ENCODE measurements at regions not wholly inside any gene's neighbourhood (a gene's known extent, or its start where the extent isn't known, plus 50 kb on each side); places are given as distances from the start of the nearest gene placed in this dataset.
"Not testable (repeated sequence)": the region's sequence is repeated elsewhere in the genome, so short reads cannot be mapped to it uniquely, and the experiment has no call there.

- ATAC-seq (ENCODE audit: low read depth) (no peak), DNase-seq (no peak)
- Histone ChIP-seq H3K27ac (ENCODE audit: low read length in 2 of 2) (no peak overlapping the region), H3K27me3 (replicated peaks in 1 of 4; ENCODE audit: control extremely low read depth in 1 of 4, control insufficient read depth in 3 of 4, insufficient read depth in 4 of 4, low read length in 3 of 4) (no peaks in the 10 kb centered on the region), H2AFZ (ENCODE audit: insufficient read depth, low read depth, low read length, poor library complexity, severe bottlenecking) (no peak overlapping the region), H3K9ac (ENCODE audit: low read length) (no peak overlapping the region), H3K4me1 (ENCODE audit: control insufficient read depth in 2 of 2, insufficient read depth in 2 of 2, low read length in 2 of 2) (no peaks in the 10 kb centered on the region), H4K20me1 (ENCODE audit: control insufficient read depth, insufficient read depth, low read length, poor library complexity, severe bottlenecking) (no peaks in the 10 kb centered on the region), H3K4me2 (replicated peaks; ENCODE audit: low read depth, low read length, poor library complexity, severe bottlenecking) (no peak overlapping the region), H3K79me2 (ENCODE audit: control insufficient read depth, insufficient read depth, low read length) (no peaks in the 10 kb centered on the region), H3K36me3 (replicated peaks in 1 of 2; ENCODE audit: control extremely low read depth in 1 of 2, control insufficient read depth in 1 of 2, extremely low read depth in 1 of 2, insufficient read depth in 2 of 2, low read length in 1 of 2) (no peaks in the 10 kb centered on the region), H3K9me3 (ENCODE audit: control extremely low read depth in 1 of 3, control insufficient read depth in 2 of 3, insufficient read depth in 1 of 3, low read length in 2 of 3) (no peaks in the 10 kb centered on the region), H3K4me3 (ENCODE audit: control extremely low read depth in 1 of 5, extremely low read depth in 1 of 5, insufficient read depth in 1 of 5, low read depth in 2 of 5, low read length in 4 of 5) (no peak overlapping the region)
- H3K4me3 Mint-ChIP-seq: no peak overlapping the region
- POLR2A ChIA-PET: no interaction called here
- 97% methylated on average over 4 of the region's 4 CpGs for WGBS (ENCODE audit: insufficient coverage)
- TF ChIP-seq EZH2 (IDR thresholded peaks at IDR 0.05; ENCODE audit: borderline replicate concordance, insufficient read depth, low read depth, low read length, poor library complexity, severe bottlenecking) (no peak), CTCF (IDR thresholded peaks at IDR 0.05) (no peak)
- CTCF ChIA-PET: no interaction called here
- H3K4me1 Mint-ChIP-seq: no peaks in the 10 kb centered on the region
- no peaks in the 10 kb centered on the region for H3K27me3 Mint-ChIP-seq
- H3K27ac Mint-ChIP-seq: no peak overlapping the region
- H3K9me3 Mint-ChIP-seq (ENCODE audit: insufficient read depth): no peaks in the 10 kb centered on the region
- intact Hi-C loops (cut with micrococcal nuclease): no loop called here
Observed at GRCh38 chr3:171524921-171525310, 64.7 kb upstream of the TNIK start.

GRCh38 chr3:171522651-171523050, 62.4 kb upstream of the TNIK start:
- Histone ChIP-seq H2AFZ (ENCODE audit: insufficient read depth, low read depth, low read length, poor library complexity, severe bottlenecking) (no peak overlapping the region), H3K9ac (ENCODE audit: low read length) (no peak overlapping the region), H3K79me2 (ENCODE audit: control insufficient read depth, insufficient read depth, low read length) (no peaks in the 10 kb centered on the region), H3K4me3 (ENCODE audit: control extremely low read depth in 1 of 5, extremely low read depth in 1 of 5, insufficient read depth in 1 of 5, low read depth in 2 of 5, low read length in 4 of 5) (no peak overlapping the region), H3K27ac (ENCODE audit: low read length in 2 of 2) (no peak overlapping the region), H3K4me1 (ENCODE audit: control insufficient read depth in 2 of 2, insufficient read depth in 2 of 2, low read length in 2 of 2) (no peaks in the 10 kb centered on the region), H3K4me2 (replicated peaks; ENCODE audit: low read depth, low read length, poor library complexity, severe bottlenecking) (no peak overlapping the region), H3K36me3 (replicated peaks in 1 of 2; ENCODE audit: control extremely low read depth in 1 of 2, control insufficient read depth in 1 of 2, extremely low read depth in 1 of 2, insufficient read depth in 2 of 2, low read length in 1 of 2) (no peaks in the 10 kb centered on the region), H3K9me3 (ENCODE audit: control extremely low read depth in 1 of 3, control insufficient read depth in 2 of 3, insufficient read depth in 1 of 3, low read length in 2 of 3) (no peaks in the 10 kb centered on the region), H4K20me1 (ENCODE audit: control insufficient read depth, insufficient read depth, low read length, poor library complexity, severe bottlenecking) (no peaks in the 10 kb centered on the region), H3K27me3 (replicated peaks in 1 of 4; ENCODE audit: control extremely low read depth in 1 of 4, control insufficient read depth in 3 of 4, insufficient read depth in 4 of 4, low read length in 3 of 4) (no peaks in the 10 kb centered on the region)
- ATAC-seq (ENCODE audit: low read depth) (no peak), DNase-seq (no peak)
- H3K27ac Mint-ChIP-seq: no peak overlapping the region
- CTCF ChIA-PET: no interaction called here
- peaks cover 6% of the 10 kb centered on the region for H3K27me3 Mint-ChIP-seq
- POLR2A ChIA-PET: no interaction called here
- intact Hi-C loops (cut with micrococcal nuclease): no loop called here
- peaks cover 3% of the 10 kb centered on the region for H3K9me3 Mint-ChIP-seq (ENCODE audit: insufficient read depth)
- no peaks in the 10 kb centered on the region for H3K4me1 Mint-ChIP-seq
- TF ChIP-seq EZH2 (IDR thresholded peaks at IDR 0.05; ENCODE audit: borderline replicate concordance, insufficient read depth, low read depth, low read length, poor library complexity, severe bottlenecking): no peak
- TF ChIP-seq CTCF (IDR thresholded peaks at IDR 0.05): no peak
- no peak overlapping the region for H3K4me3 Mint-ChIP-seq
- 50% methylated on average over 1 of the region's 4 CpGs for WGBS (ENCODE audit: insufficient coverage)

GRCh38 chr3:171519423-171519822, 59.2 kb upstream of the TNIK start:
- peaks cover 19% of the 10 kb centered on the region for H3K27me3 Mint-ChIP-seq
- H3K27me3 ChIP-seq (replicated peaks in 1 of 4; ENCODE audit: control extremely low read depth in 1 of 4, control insufficient read depth in 3 of 4, insufficient read depth in 4 of 4, low read length in 3 of 4); H3K4me3 ChIP-seq (ENCODE audit: control extremely low read depth in 1 of 5, extremely low read depth in 1 of 5, insufficient read depth in 1 of 5, low read depth in 2 of 5, low read length in 4 of 5); H3K4me3 Mint-ChIP-seq; H4K20me1 ChIP-seq (ENCODE audit: control insufficient read depth, insufficient read depth, low read length, poor library complexity, severe bottlenecking); H3K27ac ChIP-seq (ENCODE audit: low read length in 2 of 2); H3K4me1 ChIP-seq (ENCODE audit: control insufficient read depth in 2 of 2, insufficient read depth in 2 of 2, low read length in 2 of 2); intact Hi-C loops (cut with micrococcal nuclease); H3K79me2 ChIP-seq (ENCODE audit: control insufficient read depth, insufficient read depth, low read length); H3K4me2 ChIP-seq (replicated peaks; ENCODE audit: low read depth, low read length, poor library complexity, severe bottlenecking); CTCF ChIA-PET; H3K9me3 Mint-ChIP-seq (ENCODE audit: insufficient read depth); DNase-seq; POLR2A ChIA-PET; H3K9ac ChIP-seq (ENCODE audit: low read length); H3K36me3 ChIP-seq (replicated peaks in 1 of 2; ENCODE audit: control extremely low read depth in 1 of 2, control insufficient read depth in 1 of 2, extremely low read depth in 1 of 2, insufficient read depth in 2 of 2, low read length in 1 of 2); H3K27ac Mint-ChIP-seq; ATAC-seq (ENCODE audit: low read depth); H2AFZ ChIP-seq (ENCODE audit: insufficient read depth, low read depth, low read length, poor library complexity, severe bottlenecking); H3K9me3 ChIP-seq (ENCODE audit: control extremely low read depth in 1 of 3, control insufficient read depth in 2 of 3, insufficient read depth in 1 of 3, low read length in 2 of 3); H3K4me1 Mint-ChIP-seq: not testable (repeated sequence)
- no CpG with 5 or more reads among the region's 2 CpGs for WGBS (ENCODE audit: insufficient coverage)
